OCI-LY7 (cell line): ENCODE measurements at regions not wholly inside any gene's neighbourhood (a gene's known extent, or its start where the extent isn't known, plus 50 kb on each side); places are given as distances from the start of the nearest gene placed in this dataset.

Experiments
- CTCF ChIP-seq: fragments of 200-600 bp; sonication (generic); conservative IDR thresholded peaks from 2 replicates; pipeline ENCODE4 v1.5.1; 2014; ENCODE audit warnings: mild to moderate bottlenecking, antibody characterized with exemption, low read length, moderate library complexity, mixed read lengths
- EZH2phosphoT487 ChIP-seq: fragments of 200-600 bp; sonication (generic); IDR thresholded peaks from 2 replicates; pipeline ENCODE4 v1.6.1; 2018; ENCODE audit warnings: low read depth, borderline replicate concordance, mild to moderate bottlenecking, mixed run types, antibody characterized with exemption, low read length, moderate library complexity, mixed read lengths

GRCh38 chr2:125730921-125731320 is 925.0 kb upstream of the GYPC start:
- TF ChIP-seq CTCF (no peak), EZH2phosphoT487 (no peak)
